KMS-11 (cell line): ENCODE measurements at regions not wholly inside any gene's neighbourhood (a gene's known extent, or its start where the extent isn't known, plus 50 kb on each side); places are given as distances from the start of the nearest gene placed in this dataset.

Experiments used
- H2AFZ ChIP-seq: fragments of 200-600 bp; sonication (generic); 2 replicates; pipeline ENCODE4 v1.6.1; 2016; ENCODE audit warnings: antibody characterized with exemption, mixed run types, low read depth
- H3K27ac ChIP-seq: fragments of 200-600 bp; sonication (generic); 2 replicates; pipeline ENCODE4 v1.6.1; 2016; ENCODE audit warnings: mild to moderate bottlenecking, mixed run types
- H3K27me3 ChIP-seq: fragments of 200-600 bp; sonication (generic); 2 replicates; pipeline ENCODE4 v1.6.1; 2017; ENCODE audit warnings: mild to moderate bottlenecking, low read depth, mixed run types, moderate library complexity; ENCODE audit not compliant: insufficient read depth
- H3K36me3 ChIP-seq: fragments of 200-600 bp; sonication (generic); 2 replicates; pipeline ENCODE4 v1.6.1; 2017; ENCODE audit warnings: mild to moderate bottlenecking, mixed run types; ENCODE audit not compliant: insufficient read depth
- H3K4me1 ChIP-seq: fragments of 200-600 bp; sonication (generic); 2 replicates; pipeline ENCODE4 v1.6.1; 2016; ENCODE audit warnings: mild to moderate bottlenecking, low read depth, mixed run types; ENCODE audit not compliant: poor library complexity, severe bottlenecking
- H3K4me2 ChIP-seq: fragments of 200-600 bp; sonication (generic); 2 replicates; pipeline ENCODE4 v1.7.0; 2016; ENCODE audit warnings: mild to moderate bottlenecking, mixed run types
- H3K4me3 ChIP-seq: fragments of 200-600 bp; sonication (generic); IDR thresholded peaks from 2 replicates; pipeline ENCODE4 v1.6.1; 2017; ENCODE audit warnings: low read depth, low read length, mixed read lengths; ENCODE audit not compliant: insufficient read depth
- H3K79me2 ChIP-seq: fragments of 200-600 bp; sonication (generic); 2 replicates; pipeline ENCODE4 v1.6.1; 2016; ENCODE audit warnings: low read depth, mixed run types; ENCODE audit not compliant: insufficient read depth
- H3K9ac ChIP-seq: fragments of 200-600 bp; sonication (generic); 2 replicates; pipeline ENCODE4 v1.6.1; 2016; ENCODE audit warnings: mild to moderate bottlenecking, mixed run types
- H4K20me1 ChIP-seq: fragments of 200-600 bp; sonication (generic); 2 replicates; pipeline ENCODE4 v1.6.1; 2016; ENCODE audit warnings: mild to moderate bottlenecking, mixed run types; ENCODE audit not compliant: insufficient read depth
- TF ChIP-seq, protein P1 (sequence below): fragments of 200-600 bp; sonication (generic); conservative IDR thresholded peaks from 2 replicates; pipeline ENCODE4 v1.6.1; 2017; ENCODE audit warnings: low read depth, mild to moderate bottlenecking, antibody characterized with exemption, low read length, moderate library complexity, mixed read lengths

- no peaks in the 10 kb centered on the region for H3K79me2 ChIP-seq
- H4K20me1 ChIP-seq, result no peaks in the 10 kb centered on the region
- no peaks in the 10 kb centered on the region for H3K27me3 ChIP-seq
- no peak overlapping the region for H3K4me3 ChIP-seq
- no peak overlapping the region for H3K9ac ChIP-seq
- H2AFZ ChIP-seq, result no peak overlapping the region
- no peaks in the 10 kb centered on the region for H3K4me1 ChIP-seq
- H3K27ac ChIP-seq, result no peak overlapping the region
- TF ChIP-seq, protein P1, sequence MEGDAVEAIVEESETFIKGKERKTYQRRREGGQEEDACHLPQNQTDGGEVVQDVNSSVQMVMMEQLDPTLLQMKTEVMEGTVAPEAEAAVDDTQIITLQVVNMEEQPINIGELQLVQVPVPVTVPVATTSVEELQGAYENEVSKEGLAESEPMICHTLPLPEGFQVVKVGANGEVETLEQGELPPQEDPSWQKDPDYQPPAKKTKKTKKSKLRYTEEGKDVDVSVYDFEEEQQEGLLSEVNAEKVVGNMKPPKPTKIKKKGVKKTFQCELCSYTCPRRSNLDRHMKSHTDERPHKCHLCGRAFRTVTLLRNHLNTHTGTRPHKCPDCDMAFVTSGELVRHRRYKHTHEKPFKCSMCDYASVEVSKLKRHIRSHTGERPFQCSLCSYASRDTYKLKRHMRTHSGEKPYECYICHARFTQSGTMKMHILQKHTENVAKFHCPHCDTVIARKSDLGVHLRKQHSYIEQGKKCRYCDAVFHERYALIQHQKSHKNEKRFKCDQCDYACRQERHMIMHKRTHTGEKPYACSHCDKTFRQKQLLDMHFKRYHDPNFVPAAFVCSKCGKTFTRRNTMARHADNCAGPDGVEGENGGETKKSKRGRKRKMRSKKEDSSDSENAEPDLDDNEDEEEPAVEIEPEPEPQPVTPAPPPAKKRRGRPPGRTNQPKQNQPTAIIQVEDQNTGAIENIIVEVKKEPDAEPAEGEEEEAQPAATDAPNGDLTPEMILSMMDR, result no peak
- no peak overlapping the region for H3K4me2 ChIP-seq
- H3K36me3 ChIP-seq, result no peaks in the 10 kb centered on the region
These were observed 86.2 kb downstream of the TSPAN8 start for GRCh38 chr12:71071536-71072097.

GRCh38 chr12:71070416-71071128 lies 87.2 kb downstream of the TSPAN8 start:
- no peaks in the 10 kb centered on the region for H3K36me3 ChIP-seq
- no peaks in the 10 kb centered on the region for H4K20me1 ChIP-seq
- no peaks in the 10 kb centered on the region for H3K79me2 ChIP-seq
- no peak overlapping the region for H3K4me3 ChIP-seq
- no peaks in the 10 kb centered on the region for H3K4me1 ChIP-seq
- no peak overlapping the region for H3K4me2 ChIP-seq
- H3K27me3 ChIP-seq, result no peaks in the 10 kb centered on the region
- no peak overlapping the region for H2AFZ ChIP-seq
- no peak overlapping the region for H3K9ac ChIP-seq
- TF ChIP-seq, protein P1, result no peak
- no peak overlapping the region for H3K27ac ChIP-seq

DNA sequence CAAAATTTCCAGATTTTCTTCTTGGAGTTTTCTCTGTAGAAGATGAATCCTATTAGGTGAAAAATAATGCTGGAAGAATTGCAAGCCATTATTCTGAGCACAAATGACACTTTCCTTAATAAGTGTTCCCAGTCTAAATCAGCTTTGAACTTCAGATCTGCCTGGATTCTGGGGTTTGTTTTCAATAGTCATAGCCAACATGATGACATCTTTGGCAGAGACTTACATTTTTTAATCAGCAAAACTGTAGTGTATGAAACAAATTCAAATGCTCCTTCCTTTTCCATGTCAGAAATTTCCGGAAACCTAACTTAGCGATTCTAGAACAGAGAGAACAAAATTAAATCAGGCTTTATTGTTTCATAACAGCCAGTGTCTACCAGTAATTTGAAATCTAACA lies 88.5 kb downstream of the TSPAN8 start:
- no peak overlapping the region for H3K27ac ChIP-seq
- no peaks in the 10 kb centered on the region for H3K79me2 ChIP-seq
- TF ChIP-seq, protein P1, result no peak
- no peaks in the 10 kb centered on the region for H3K4me1 ChIP-seq
- no peak overlapping the region for H3K4me2 ChIP-seq
- H4K20me1 ChIP-seq, result no peaks in the 10 kb centered on the region
- H3K36me3 ChIP-seq, result no peaks in the 10 kb centered on the region
- H3K4me3 ChIP-seq, result no peak overlapping the region
- H3K9ac ChIP-seq, result no peak overlapping the region
- no peaks in the 10 kb centered on the region for H3K27me3 ChIP-seq
- H2AFZ ChIP-seq, result no peak overlapping the region

DNA sequence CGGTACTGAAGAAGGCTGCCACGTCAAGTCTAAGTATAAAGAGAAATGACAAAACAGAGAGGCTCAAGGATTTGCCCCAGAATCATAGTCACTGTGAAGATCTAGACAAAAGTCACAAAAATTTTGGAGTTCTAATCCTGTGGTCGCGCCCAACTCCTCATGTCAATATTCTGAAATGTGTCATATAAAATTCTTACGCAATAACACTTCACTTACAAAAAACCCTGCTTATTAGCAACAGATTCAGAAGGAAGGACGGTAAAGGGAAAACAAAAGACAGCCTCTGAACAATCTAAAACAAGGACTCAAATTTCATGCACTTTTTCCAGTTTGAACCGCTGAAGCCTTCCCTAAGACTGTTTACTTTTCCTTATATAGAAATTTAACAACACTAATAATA lies 94.7 kb downstream of the TSPAN8 start:
- Histone ChIP-seq H4K20me1 (no peaks in the 10 kb centered on the region), H3K9ac (no peak overlapping the region), H3K27ac (no peak overlapping the region), H3K4me1 (no peaks in the 10 kb centered on the region), H3K27me3 (no peaks in the 10 kb centered on the region), H3K4me3 (no peak overlapping the region), H3K79me2 (no peaks in the 10 kb centered on the region), H3K36me3 (no peaks in the 10 kb centered on the region), H2AFZ (no peak overlapping the region), H3K4me2 (no peak overlapping the region)
- TF ChIP-seq, protein P1, result no peak
